ENCODE measurements at regions not wholly inside any gene's neighbourhood (a gene's known extent, or its start where the extent isn't known, plus 50 kb on each side); places are given as distances from the start of the nearest gene placed in this dataset.

DNA sequence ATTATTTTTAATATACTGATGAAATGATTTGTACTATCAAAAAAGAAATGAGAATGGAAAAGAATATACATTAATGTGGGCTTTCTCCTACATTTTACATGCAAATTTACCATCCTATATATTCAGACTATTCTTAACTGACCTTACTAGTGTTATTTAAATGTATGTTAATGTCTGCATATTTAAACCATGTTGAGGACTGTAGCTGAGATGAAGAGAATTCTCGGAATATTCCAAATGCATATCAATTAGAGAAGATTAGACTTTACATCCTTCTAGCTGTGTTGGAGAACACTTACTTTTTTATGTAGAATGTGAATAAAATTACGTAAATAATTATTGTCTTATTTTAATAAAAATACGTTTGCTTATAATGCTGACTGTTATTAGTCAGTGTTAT is 990.1 kb upstream of the LRFN5 start:
- DNase-seq (ENCODE audit: extremely low read depth, insufficient read length): no peak
- TF ChIP-seq, protein P1, sequence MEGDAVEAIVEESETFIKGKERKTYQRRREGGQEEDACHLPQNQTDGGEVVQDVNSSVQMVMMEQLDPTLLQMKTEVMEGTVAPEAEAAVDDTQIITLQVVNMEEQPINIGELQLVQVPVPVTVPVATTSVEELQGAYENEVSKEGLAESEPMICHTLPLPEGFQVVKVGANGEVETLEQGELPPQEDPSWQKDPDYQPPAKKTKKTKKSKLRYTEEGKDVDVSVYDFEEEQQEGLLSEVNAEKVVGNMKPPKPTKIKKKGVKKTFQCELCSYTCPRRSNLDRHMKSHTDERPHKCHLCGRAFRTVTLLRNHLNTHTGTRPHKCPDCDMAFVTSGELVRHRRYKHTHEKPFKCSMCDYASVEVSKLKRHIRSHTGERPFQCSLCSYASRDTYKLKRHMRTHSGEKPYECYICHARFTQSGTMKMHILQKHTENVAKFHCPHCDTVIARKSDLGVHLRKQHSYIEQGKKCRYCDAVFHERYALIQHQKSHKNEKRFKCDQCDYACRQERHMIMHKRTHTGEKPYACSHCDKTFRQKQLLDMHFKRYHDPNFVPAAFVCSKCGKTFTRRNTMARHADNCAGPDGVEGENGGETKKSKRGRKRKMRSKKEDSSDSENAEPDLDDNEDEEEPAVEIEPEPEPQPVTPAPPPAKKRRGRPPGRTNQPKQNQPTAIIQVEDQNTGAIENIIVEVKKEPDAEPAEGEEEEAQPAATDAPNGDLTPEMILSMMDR (IDR thresholded peaks at IDR 0.05; ENCODE audit: insufficient read depth, low read length, poor library complexity, severe bottlenecking): no peak
- H3K36me3 ChIP-seq (ENCODE audit: control insufficient read depth, insufficient read depth, low read length): no peaks in the 10 kb centered on the region
- H3K27me3 ChIP-seq (replicated peaks; ENCODE audit: control insufficient read depth, insufficient read depth, low read length): no peaks in the 10 kb centered on the region
- H3K4me3 ChIP-seq (replicated peaks; ENCODE audit: low read depth, low read length): no peak overlapping the region

DNA sequence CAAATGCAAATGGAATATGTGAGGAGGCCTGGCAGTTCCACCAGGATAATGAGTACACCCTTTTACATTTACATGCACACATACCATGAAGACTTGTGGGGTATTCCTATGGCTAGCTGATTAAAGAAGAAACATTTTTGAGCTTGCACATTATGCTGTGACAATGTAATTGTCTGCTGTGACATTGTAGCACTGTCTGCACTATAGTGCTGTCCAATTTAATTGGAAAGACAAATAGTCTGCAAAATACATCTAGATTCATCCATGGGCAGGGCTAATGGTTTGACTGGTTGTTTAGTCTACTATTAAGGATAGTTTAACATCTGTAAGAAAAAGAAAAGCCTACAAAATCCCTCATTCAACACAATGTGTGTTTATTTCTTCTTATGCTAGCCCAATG is 1005.6 kb upstream of the LRFN5 start:
- DNase-seq (ENCODE audit: extremely low read depth, insufficient read length): no peak
- TF ChIP-seq, protein P1 (IDR thresholded peaks at IDR 0.05; ENCODE audit: insufficient read depth, low read length, poor library complexity, severe bottlenecking): no peak
- Histone ChIP-seq H3K36me3 (ENCODE audit: control insufficient read depth, insufficient read depth, low read length) (no peaks in the 10 kb centered on the region), H3K27me3 (replicated peaks; ENCODE audit: control insufficient read depth, insufficient read depth, low read length) (no peaks in the 10 kb centered on the region), H3K4me3 (replicated peaks; ENCODE audit: low read depth, low read length) (no peak overlapping the region)

- DNase-seq (ENCODE audit: extremely low read depth, insufficient read length): no peak
- Histone ChIP-seq H3K27me3 (replicated peaks; ENCODE audit: control insufficient read depth, insufficient read depth, low read length) (no peaks in the 10 kb centered on the region), H3K36me3 (ENCODE audit: control insufficient read depth, insufficient read depth, low read length) (no peaks in the 10 kb centered on the region), H3K4me3 (replicated peaks; ENCODE audit: low read depth, low read length) (no peak overlapping the region)
- TF ChIP-seq, protein P1 (IDR thresholded peaks at IDR 0.05; ENCODE audit: insufficient read depth, low read length, poor library complexity, severe bottlenecking): no peak
Observed at GRCh38 chr14:40599725-40600124, 1007.0 kb upstream of the LRFN5 start.

DNA sequence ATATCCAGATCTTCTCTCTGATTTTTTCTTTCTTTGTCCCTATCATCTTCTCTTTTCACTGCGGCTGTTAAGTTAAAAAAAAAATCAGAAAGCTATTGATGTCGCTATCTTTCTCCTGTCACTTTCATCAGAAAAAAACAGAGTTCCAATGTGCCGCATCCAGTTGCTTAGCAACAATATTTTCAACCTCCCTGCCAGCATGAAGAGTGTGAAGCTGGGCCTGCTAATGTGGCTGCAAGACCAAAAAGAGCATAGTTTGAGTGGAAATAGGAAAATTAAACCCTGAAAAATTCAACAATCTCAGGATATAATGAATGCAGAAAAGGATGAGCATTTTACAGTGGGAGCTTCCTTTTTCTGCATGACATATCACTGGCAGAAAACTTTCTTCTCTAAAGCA is 1025.4 kb upstream of the LRFN5 start:
- no peaks in the 10 kb centered on the region for H3K27me3 ChIP-seq (replicated peaks; ENCODE audit: control insufficient read depth, insufficient read depth, low read length)
- TF ChIP-seq, protein P1 (IDR thresholded peaks at IDR 0.05; ENCODE audit: insufficient read depth, low read length, poor library complexity, severe bottlenecking): no peak
- H3K36me3 ChIP-seq (ENCODE audit: control insufficient read depth, insufficient read depth, low read length): no peaks in the 10 kb centered on the region
- H3K4me3 ChIP-seq (replicated peaks; ENCODE audit: low read depth, low read length): no peak overlapping the region
- DNase-seq (ENCODE audit: extremely low read depth, insufficient read length): no peak

- no peak overlapping the region for H3K4me3 ChIP-seq (replicated peaks; ENCODE audit: low read depth, low read length)
- TF ChIP-seq, protein P1 (IDR thresholded peaks at IDR 0.05; ENCODE audit: insufficient read depth, low read length, poor library complexity, severe bottlenecking): no peak
- H3K36me3 ChIP-seq (ENCODE audit: control insufficient read depth, insufficient read depth, low read length): no peaks in the 10 kb centered on the region
- no peaks in the 10 kb centered on the region for H3K27me3 ChIP-seq (replicated peaks; ENCODE audit: control insufficient read depth, insufficient read depth, low read length)
- DNase-seq (ENCODE audit: extremely low read depth, insufficient read length): no peak
Observed at GRCh38 chr14:40576880-40577478, 1029.7 kb upstream of the LRFN5 start.

DNA sequence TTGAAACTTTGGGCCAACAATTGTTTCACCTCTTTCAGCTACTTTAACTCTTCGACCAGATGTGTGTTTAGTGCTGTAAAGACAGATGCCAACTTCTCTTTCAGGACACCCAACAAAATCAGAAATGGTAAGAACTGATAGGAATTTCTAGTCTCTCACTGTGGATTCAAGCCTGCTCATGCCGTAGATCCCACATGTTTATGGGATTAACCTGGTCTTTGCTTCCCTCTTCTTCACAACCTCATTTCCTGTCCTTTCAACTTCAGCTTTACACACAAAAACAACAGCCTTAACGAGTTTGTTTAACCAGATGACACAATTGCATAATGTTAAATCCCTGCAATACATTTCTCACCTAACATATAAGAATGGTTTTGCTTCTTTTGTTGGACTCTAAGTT is 1031.9 kb upstream of the LRFN5 start:
- H3K27me3 ChIP-seq (replicated peaks; ENCODE audit: control insufficient read depth, insufficient read depth, low read length): no peaks in the 10 kb centered on the region
- TF ChIP-seq, protein P1 (IDR thresholded peaks at IDR 0.05; ENCODE audit: insufficient read depth, low read length, poor library complexity, severe bottlenecking): no peak
- no peaks in the 10 kb centered on the region for H3K36me3 ChIP-seq (ENCODE audit: control insufficient read depth, insufficient read depth, low read length)
- DNase-seq (ENCODE audit: extremely low read depth, insufficient read length): no peak
- no peak overlapping the region for H3K4me3 ChIP-seq (replicated peaks; ENCODE audit: low read depth, low read length)

Measured in GM06990 (cell line).